ENCODE measurements at regions not wholly inside any gene's neighbourhood (a gene's known extent, or its start where the extent isn't known, plus 50 kb on each side); places are given as distances from the start of the nearest gene placed in this dataset.
A peak's percentile ranks its signal among the peaks of the same experiment; 100 is the strongest.

DNA sequence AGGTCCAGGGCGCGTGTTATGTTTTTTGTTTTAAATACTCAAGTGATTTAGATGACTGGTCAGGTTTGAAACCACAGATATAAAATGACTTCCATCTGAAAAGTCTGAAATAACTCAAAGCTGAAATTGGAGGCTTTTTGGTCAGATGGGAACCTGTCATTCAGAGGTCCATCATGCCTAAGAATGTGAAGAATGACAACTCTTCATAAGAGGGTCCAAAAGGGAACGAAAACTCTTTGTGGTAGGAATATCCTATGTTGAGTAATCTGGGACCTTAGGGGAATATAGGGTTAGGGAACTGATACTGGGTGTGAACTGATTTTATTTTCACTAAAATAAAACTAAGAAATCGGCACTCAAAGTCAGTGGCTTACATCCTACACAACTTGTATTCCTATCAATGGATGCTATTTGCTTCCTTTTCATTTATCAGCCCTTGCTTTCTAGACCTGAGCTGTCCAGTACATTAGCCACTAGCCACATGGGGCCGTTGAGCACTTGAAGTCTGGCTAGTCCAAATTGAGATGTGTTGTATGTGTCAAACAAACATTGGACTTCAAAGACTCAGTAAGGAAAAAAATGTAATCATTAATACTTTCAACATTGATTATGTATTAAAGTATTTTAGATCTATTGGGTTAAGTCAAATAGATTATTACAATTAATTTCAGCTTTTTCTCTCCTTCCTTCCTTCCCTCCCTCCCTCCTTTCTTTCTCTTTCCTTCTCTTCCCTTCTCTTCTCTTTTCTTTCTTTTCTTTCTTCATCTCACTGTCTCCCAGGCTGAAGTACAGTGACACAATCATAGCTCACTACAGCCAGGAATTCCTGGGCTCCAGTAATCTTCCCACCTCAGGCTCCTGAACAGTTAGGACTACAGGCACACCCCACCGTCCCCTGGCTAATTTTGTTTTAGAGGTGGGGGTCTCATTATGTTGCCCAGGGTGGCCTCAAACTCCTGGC lies 56.5 kb upstream of the KDM7A start:
- H2AFZ ChIP-seq, result no peak overlapping the region
- H3K79me2 ChIP-seq, result no peaks in the 10 kb centered on the region
- no peaks in the 10 kb centered on the region for H3K36me3 ChIP-seq (ENCODE audit: control insufficient read depth, insufficient read depth, low read length)
- peaks cover 2% of the 10 kb centered on the region for H3K4me1 ChIP-seq
- no peak overlapping the region for H3K4me3 ChIP-seq (ENCODE audit: low read depth, low read length)
- H3K9me3 ChIP-seq (ENCODE audit: control insufficient read depth, low read length), result no peaks in the 10 kb centered on the region
- H3K4me2 ChIP-seq (ENCODE audit: low read length), result no peak overlapping the region
- H3K27ac ChIP-seq, result no peak overlapping the region
- H3K9ac ChIP-seq, result no peak overlapping the region
- no peaks in the 10 kb centered on the region for H3K27me3 ChIP-seq (ENCODE audit: control insufficient read depth, insufficient read depth, low read length)
- TF ChIP-seq, protein P1, sequence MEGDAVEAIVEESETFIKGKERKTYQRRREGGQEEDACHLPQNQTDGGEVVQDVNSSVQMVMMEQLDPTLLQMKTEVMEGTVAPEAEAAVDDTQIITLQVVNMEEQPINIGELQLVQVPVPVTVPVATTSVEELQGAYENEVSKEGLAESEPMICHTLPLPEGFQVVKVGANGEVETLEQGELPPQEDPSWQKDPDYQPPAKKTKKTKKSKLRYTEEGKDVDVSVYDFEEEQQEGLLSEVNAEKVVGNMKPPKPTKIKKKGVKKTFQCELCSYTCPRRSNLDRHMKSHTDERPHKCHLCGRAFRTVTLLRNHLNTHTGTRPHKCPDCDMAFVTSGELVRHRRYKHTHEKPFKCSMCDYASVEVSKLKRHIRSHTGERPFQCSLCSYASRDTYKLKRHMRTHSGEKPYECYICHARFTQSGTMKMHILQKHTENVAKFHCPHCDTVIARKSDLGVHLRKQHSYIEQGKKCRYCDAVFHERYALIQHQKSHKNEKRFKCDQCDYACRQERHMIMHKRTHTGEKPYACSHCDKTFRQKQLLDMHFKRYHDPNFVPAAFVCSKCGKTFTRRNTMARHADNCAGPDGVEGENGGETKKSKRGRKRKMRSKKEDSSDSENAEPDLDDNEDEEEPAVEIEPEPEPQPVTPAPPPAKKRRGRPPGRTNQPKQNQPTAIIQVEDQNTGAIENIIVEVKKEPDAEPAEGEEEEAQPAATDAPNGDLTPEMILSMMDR (IDR thresholded peaks at IDR 0.05), result no peak

DNA sequence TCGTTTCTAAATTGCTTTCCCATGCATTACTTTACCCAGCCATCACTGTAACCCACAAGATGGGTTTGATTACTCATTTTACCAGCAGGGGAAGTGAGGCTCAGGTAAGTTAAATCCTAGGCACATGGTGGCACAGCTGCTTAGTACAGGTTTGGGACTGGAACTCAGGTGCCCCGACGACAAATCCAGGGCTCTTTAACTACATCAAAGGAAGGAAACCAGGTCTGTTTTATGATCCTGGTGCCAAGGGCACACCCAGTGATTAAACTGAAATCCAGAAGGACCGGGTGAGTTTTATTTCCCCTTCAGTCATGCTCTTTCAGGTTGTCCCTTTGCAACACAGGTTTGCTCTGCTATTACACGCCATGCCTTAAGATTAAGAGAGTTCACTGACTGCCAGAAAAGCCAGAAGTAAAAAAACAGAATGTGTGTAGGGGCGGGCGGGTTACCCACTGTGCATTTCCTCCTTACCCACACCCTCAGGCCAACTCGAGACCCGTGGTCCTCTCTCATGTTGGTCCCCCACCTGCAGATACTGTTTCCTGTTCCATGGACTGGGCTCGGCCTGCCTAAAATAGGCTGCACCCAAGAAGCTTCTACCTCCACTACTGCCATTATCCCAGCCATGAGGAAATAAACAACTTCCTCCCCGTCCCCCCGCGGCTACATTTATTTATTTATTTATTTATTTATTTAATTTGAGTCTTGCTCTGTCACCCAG lies 55.1 kb upstream of the KDM7A start:
- no peaks in the 10 kb centered on the region for H3K9me3 ChIP-seq (ENCODE audit: control insufficient read depth, low read length)
- H3K4me1 ChIP-seq, result peaks cover 2% of the 10 kb centered on the region
- H3K27ac ChIP-seq, result no peak overlapping the region
- TF ChIP-seq, protein P1 (IDR thresholded peaks at IDR 0.05), result no peak
- H3K27me3 ChIP-seq (ENCODE audit: control insufficient read depth, insufficient read depth, low read length), result no peaks in the 10 kb centered on the region
- no peaks in the 10 kb centered on the region for H3K36me3 ChIP-seq (ENCODE audit: control insufficient read depth, insufficient read depth, low read length)
- no peak overlapping the region for H3K4me3 ChIP-seq (ENCODE audit: low read depth, low read length)
- H2AFZ ChIP-seq, result peak overlapping the region; percentile 82
- H3K9ac ChIP-seq, result no peak overlapping the region
- H3K4me2 ChIP-seq (ENCODE audit: low read length), result no peak overlapping the region
- H3K79me2 ChIP-seq, result no peaks in the 10 kb centered on the region

DNA sequence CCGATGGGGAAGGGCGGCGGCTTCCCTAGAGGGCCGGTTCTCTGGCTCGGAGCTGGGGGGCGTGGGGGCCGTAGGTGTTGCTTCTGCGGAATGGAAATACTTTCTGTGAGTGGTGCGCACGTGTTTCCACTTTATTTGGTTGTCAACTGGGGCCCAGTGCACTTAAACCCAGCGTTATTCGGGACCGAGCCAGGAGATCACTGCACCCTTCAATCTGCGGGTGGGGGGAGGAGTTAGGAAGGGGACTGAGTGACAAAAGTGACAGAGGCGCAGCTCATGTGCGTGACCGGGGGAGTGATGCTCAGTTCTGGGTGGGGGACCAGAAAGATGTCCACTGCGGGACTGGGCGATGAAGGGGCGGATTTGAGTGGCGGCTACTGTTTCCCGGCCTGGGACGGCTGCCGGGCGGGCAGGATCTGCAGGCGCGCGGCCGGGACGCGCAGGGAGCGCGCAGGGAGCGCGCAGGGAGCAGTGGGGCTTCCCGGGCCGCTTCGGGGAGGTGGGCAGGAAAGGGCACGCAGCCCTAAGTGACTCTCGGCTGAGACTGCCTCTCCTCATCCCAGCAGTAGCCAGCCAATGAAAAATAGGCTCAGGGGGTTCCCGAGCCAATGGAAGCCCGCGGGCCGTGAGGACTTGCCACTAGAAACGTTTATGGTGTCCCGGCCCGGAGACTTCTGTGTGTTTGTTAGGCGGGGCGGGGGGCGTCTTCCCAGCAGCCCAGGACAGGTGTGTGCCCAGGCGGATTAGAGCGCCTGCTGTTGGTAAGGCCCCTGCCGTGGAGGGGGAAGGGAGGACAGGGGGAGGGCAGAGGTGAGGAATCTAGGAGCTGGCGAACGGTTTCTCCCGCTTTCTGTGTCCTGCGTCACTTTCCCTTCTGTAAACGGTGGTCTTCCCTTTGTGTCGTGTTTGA lies 54.3 kb upstream of the KDM7A start:
- TF ChIP-seq, protein P1 (IDR thresholded peaks at IDR 0.05), result no peak
- Histone ChIP-seq H3K27me3 (ENCODE audit: control insufficient read depth, insufficient read depth, low read length) (no peaks in the 10 kb centered on the region), H3K27ac (no peak overlapping the region)

DNA sequence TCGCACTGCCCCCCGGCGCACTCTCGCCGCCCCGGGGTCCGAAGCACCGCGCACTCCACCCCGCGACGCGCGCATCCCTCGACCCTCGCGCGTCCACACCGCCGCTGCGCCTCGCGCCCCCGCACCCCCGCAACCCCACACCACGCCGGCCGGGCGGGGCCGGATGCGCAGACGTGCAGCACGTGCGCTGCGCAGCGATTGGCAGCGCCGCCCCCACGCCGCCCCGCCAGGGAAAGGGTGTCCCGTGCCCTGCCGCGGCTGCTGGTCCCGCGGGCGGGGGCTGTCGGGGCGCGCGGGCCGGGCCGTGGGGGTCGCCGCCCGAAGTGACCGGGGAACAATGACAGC lies 53.7 kb upstream of the KDM7A start:
- peak overlapping the region; percentile 55 for H3K4me3 ChIP-seq (ENCODE audit: low read depth, low read length)
- no peak overlapping the region for H3K27ac ChIP-seq
- H3K9ac ChIP-seq, result no peak overlapping the region

More for the DNA sequence above, 54.3 kb upstream of the KDM7A start:
- Histone ChIP-seq H3K9me3 (ENCODE audit: control insufficient read depth, low read length) (no peaks in the 10 kb centered on the region), H3K4me2 (ENCODE audit: low read length) (peak overlapping the region; percentile 89), H3K4me3 (ENCODE audit: low read depth, low read length) (peak overlapping the region; percentile 55), H3K4me1 (peaks cover 2% of the 10 kb centered on the region), H3K79me2 (no peaks in the 10 kb centered on the region), H3K9ac (no peak overlapping the region), H3K36me3 (ENCODE audit: control insufficient read depth, insufficient read depth, low read length) (no peaks in the 10 kb centered on the region), H2AFZ (peak overlapping the region; percentile 82)

More for the DNA sequence above, 53.7 kb upstream of the KDM7A start:
- no peaks in the 10 kb centered on the region for H3K9me3 ChIP-seq (ENCODE audit: control insufficient read depth, low read length)
- H3K27me3 ChIP-seq (ENCODE audit: control insufficient read depth, insufficient read depth, low read length), result no peaks in the 10 kb centered on the region
- H3K4me2 ChIP-seq (ENCODE audit: low read length), result peak overlapping the region; percentile 89
- TF ChIP-seq, protein P1 (IDR thresholded peaks at IDR 0.05), result no peak
- no peaks in the 10 kb centered on the region for H3K79me2 ChIP-seq
- no peaks in the 10 kb centered on the region for H3K36me3 ChIP-seq (ENCODE audit: control insufficient read depth, insufficient read depth, low read length)
- H3K4me1 ChIP-seq, result peaks cover 2% of the 10 kb centered on the region
- peak overlapping the region; percentile 82 for H2AFZ ChIP-seq
